Upper lobe of right lung (tissue), 1 donor: ENCODE measurements at regions not wholly inside any gene's neighbourhood (a gene's known extent, or its start where the extent isn't known, plus 50 kb on each side); places are given as distances from the start of the nearest gene placed in this dataset.

Experiments used
- ATAC-seq: fragments of 200-7000 bp; cut with Tn5 transposase; one replicate; pipeline ENCODE4 v1.9.1; 2020; ENCODE audit warnings: mild to moderate bottlenecking, moderate library complexity
- DNase-seq: peaks from one replicate; pipeline ENCODE4 v3.0.0-alpha.2; 2020
- H3K27ac ChIP-seq: fragments of 200-600 bp; one replicate; pipeline ENCODE4 v1.8.0; 2022
- H3K27me3 ChIP-seq: fragments of 200-600 bp; one replicate; pipeline ENCODE4 v1.8.0; 2022; ENCODE audit warnings: mild to moderate bottlenecking
- H3K36me3 ChIP-seq: fragments of 200-600 bp; one replicate; pipeline ENCODE4 v1.8.0; 2022
- H3K4me1 ChIP-seq: fragments of 200-600 bp; one replicate; pipeline ENCODE4 v1.8.0; 2022
- H3K4me3 ChIP-seq: fragments of 200-600 bp; one replicate; pipeline ENCODE4 v1.8.0; 2022; ENCODE audit warnings: mild to moderate bottlenecking
- H3K9me3 ChIP-seq: fragments of 200-600 bp; one replicate; pipeline ENCODE4 v1.8.0; 2022
- CTCF ChIP-seq: fragments of 200-600 bp; IDR thresholded peaks from one replicate; pipeline ENCODE4 v1.8.0; 2022; ENCODE audit warnings: antibody characterized with exemption
- intact Hi-C: fragments of 100-400 bp; cut with DNase I; formaldehyde crosslinking; loops from one replicate; pipeline ENCODE4 v1.11.0; 2022
- donor health status: DM: no; HTN: yes; CAD: no; lungs with severe emphysema.

- no peak for TF ChIP-seq CTCF
- intact Hi-C loops: no loop called here
- peaks cover 5% of the 10 kb centered on the region for H3K27me3 ChIP-seq
- no peak for ATAC-seq
- H3K4me1 ChIP-seq: no peaks in the 10 kb centered on the region
- no peaks in the 10 kb centered on the region for H3K9me3 ChIP-seq
- no peak overlapping the region for H3K27ac ChIP-seq
- DNase-seq: no peak
- H3K4me3 ChIP-seq: no peak overlapping the region
- no peaks in the 10 kb centered on the region for H3K36me3 ChIP-seq
These were observed 422.0 kb downstream of the GALR1 start for GRCh38 chr18:77671456-77672167.

- Histone ChIP-seq H3K36me3 (no peaks in the 10 kb centered on the region), H3K27me3 (no peaks in the 10 kb centered on the region), H3K4me1 (no peaks in the 10 kb centered on the region), H3K9me3 (no peaks in the 10 kb centered on the region), H3K27ac (no peak overlapping the region), H3K4me3 (no peak overlapping the region)
- DNase-seq: no peak
- intact Hi-C loops: no loop called here
- no peak for TF ChIP-seq CTCF
- no peak for ATAC-seq
These were observed 427.3 kb downstream of the GALR1 start for GRCh38 chr18:77676910-77677309.

DNA sequence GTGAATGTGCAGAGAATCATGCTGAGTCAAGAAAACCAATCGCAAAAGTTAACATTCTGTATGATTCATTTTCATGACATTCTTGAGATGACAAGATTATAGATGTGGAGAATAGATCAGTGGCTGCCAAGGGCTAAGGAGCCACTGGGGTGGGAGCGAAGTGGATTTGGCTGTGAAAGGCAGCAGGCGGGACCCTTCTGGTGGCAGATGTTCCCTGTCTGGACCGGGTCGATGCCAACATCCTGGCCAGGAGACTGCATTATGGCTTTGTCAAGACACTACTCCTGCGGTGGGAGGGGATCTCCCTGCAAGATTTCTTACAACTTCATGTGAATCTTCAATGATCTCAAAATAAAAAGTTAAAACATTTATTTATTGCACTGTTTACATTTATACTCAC, 427.9 kb downstream of the GALR1 start:
- no peak for DNase-seq
- TF ChIP-seq CTCF: no peak
- Histone ChIP-seq H3K27ac (no peak overlapping the region), H3K27me3 (no peaks in the 10 kb centered on the region), H3K4me1 (no peaks in the 10 kb centered on the region), H3K36me3 (no peaks in the 10 kb centered on the region), H3K9me3 (no peaks in the 10 kb centered on the region), H3K4me3 (no peak overlapping the region)
- ATAC-seq: no peak
- intact Hi-C loops: no loop called here

- Histone ChIP-seq H3K36me3 (no peaks in the 10 kb centered on the region), H3K4me3 (no peak overlapping the region), H3K27ac (no peak overlapping the region), H3K4me1 (no peaks in the 10 kb centered on the region), H3K27me3 (no peaks in the 10 kb centered on the region), H3K9me3 (no peaks in the 10 kb centered on the region)
- TF ChIP-seq CTCF: no peak
- ATAC-seq: no peak
- intact Hi-C loops: no loop called here
- DNase-seq: no peak
These were observed 430.2 kb downstream of the GALR1 start for GRCh38 chr18:77679869-77680268.

DNA sequence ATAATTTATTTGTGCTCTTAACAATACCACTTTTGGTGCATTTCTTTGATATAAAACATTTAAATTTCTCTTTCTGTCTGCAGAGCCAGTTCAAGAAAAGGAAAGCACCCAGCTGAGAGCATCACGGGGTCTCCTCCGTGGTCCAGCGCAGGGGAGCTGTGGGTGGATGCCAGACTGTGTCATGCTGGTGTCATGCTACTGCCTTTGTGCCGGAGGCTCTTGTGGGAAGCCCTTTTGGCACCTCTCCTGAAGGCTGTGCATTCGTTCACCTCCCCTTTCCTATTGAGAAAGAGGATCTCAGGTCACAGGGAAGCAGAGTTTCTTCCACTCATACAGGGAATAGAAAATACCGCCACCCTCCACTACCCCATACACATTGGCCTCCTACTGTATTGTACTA, 450.4 kb downstream of the GALR1 start:
- peaks cover 12% of the 10 kb centered on the region for H3K27me3 ChIP-seq
- DNase-seq: no peak
- no peak for TF ChIP-seq CTCF
- H3K36me3 ChIP-seq: no peaks in the 10 kb centered on the region
- ATAC-seq: no peak
- no peak overlapping the region for H3K27ac ChIP-seq
- no peaks in the 10 kb centered on the region for H3K9me3 ChIP-seq
- H3K4me1 ChIP-seq: no peaks in the 10 kb centered on the region
- intact Hi-C loops: no loop called here
- no peak overlapping the region for H3K4me3 ChIP-seq

DNA sequence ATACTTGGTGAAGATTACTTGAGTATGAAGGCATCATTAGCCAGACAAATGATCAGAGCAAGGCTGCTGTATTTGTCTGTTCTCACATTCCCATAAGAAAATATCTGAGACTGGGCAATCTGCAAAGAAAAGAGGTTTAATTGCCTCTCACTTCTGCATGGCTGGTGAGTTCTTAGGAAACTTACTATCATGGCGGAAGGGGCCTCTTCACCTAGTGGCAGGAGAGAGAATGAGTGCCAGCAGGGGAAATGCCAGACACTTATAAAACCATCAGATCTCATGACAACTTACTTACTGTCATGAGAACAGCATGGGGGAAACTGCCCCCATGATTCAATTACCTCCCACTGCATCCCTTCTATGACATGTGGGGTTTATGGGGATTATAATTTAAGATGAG, 452.3 kb downstream of the GALR1 start:
- intact Hi-C loops: no loop called here
- H3K9me3 ChIP-seq: no peaks in the 10 kb centered on the region
- H3K36me3 ChIP-seq: no peaks in the 10 kb centered on the region
- no peak for ATAC-seq
- no peak overlapping the region for H3K27ac ChIP-seq
- TF ChIP-seq CTCF: no peak
- no peak for DNase-seq
- H3K4me1 ChIP-seq: no peaks in the 10 kb centered on the region
- H3K27me3 ChIP-seq: peaks cover 20% of the 10 kb centered on the region
- no peak overlapping the region for H3K4me3 ChIP-seq
